ENCODE measurements at regions not wholly inside any gene's neighbourhood (a gene's known extent, or its start where the extent isn't known, plus 50 kb on each side); places are given as distances from the start of the nearest gene placed in this dataset.

- Histone ChIP-seq H3K4me3 (ENCODE audit: low read depth in 2 of 2, low read length in 2 of 2) (no peak overlapping the region), H3K27me3 (ENCODE audit: control insufficient read depth, insufficient read depth, low read length) (no peaks in the 10 kb centered on the region), H3K36me3 (ENCODE audit: control insufficient read depth, insufficient read depth, low read length) (no peaks in the 10 kb centered on the region), H3K27ac (ENCODE audit: low read length) (peak overlapping the region; percentile 72; the same call in 1 of the 2 replicates), H3K4me1 (ENCODE audit: control insufficient read depth, insufficient read depth, low read length) (peaks cover 19% of the 10 kb centered on the region), H3K9me3 (ENCODE audit: control insufficient read depth, insufficient read depth, low read depth, low read length) (no peaks in the 10 kb centered on the region)
- CTCF ChIA-PET = interaction anchor here (0.7 kb wide), 1 partner anchor 861 kb away, joined by 3 read pairs; no protein-coding TSS in a partner anchor
- TF ChIP-seq POLR2AphosphoS5 (IDR thresholded peaks at IDR 0.05; ENCODE audit: low read depth, low read length) = no peak
- TF ChIP-seq SIN3A (IDR thresholded peaks at IDR 0.05; ENCODE audit: borderline replicate concordance, insufficient read depth, low read depth, low read length) = no peak
- TF ChIP-seq, protein P1, sequence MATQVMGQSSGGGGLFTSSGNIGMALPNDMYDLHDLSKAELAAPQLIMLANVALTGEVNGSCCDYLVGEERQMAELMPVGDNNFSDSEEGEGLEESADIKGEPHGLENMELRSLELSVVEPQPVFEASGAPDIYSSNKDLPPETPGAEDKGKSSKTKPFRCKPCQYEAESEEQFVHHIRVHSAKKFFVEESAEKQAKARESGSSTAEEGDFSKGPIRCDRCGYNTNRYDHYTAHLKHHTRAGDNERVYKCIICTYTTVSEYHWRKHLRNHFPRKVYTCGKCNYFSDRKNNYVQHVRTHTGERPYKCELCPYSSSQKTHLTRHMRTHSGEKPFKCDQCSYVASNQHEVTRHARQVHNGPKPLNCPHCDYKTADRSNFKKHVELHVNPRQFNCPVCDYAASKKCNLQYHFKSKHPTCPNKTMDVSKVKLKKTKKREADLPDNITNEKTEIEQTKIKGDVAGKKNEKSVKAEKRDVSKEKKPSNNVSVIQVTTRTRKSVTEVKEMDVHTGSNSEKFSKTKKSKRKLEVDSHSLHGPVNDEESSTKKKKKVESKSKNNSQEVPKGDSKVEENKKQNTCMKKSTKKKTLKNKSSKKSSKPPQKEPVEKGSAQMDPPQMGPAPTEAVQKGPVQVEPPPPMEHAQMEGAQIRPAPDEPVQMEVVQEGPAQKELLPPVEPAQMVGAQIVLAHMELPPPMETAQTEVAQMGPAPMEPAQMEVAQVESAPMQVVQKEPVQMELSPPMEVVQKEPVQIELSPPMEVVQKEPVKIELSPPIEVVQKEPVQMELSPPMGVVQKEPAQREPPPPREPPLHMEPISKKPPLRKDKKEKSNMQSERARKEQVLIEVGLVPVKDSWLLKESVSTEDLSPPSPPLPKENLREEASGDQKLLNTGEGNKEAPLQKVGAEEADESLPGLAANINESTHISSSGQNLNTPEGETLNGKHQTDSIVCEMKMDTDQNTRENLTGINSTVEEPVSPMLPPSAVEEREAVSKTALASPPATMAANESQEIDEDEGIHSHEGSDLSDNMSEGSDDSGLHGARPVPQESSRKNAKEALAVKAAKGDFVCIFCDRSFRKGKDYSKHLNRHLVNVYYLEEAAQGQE (IDR thresholded peaks at IDR 0.05; ENCODE audit: insufficient read depth in 1 of 2, low read depth in 2 of 2, low read length in 1 of 2) = no peak
- TF ChIP-seq, protein P2, sequence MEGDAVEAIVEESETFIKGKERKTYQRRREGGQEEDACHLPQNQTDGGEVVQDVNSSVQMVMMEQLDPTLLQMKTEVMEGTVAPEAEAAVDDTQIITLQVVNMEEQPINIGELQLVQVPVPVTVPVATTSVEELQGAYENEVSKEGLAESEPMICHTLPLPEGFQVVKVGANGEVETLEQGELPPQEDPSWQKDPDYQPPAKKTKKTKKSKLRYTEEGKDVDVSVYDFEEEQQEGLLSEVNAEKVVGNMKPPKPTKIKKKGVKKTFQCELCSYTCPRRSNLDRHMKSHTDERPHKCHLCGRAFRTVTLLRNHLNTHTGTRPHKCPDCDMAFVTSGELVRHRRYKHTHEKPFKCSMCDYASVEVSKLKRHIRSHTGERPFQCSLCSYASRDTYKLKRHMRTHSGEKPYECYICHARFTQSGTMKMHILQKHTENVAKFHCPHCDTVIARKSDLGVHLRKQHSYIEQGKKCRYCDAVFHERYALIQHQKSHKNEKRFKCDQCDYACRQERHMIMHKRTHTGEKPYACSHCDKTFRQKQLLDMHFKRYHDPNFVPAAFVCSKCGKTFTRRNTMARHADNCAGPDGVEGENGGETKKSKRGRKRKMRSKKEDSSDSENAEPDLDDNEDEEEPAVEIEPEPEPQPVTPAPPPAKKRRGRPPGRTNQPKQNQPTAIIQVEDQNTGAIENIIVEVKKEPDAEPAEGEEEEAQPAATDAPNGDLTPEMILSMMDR (IDR thresholded peaks at IDR 0.05) = no peak
- TF ChIP-seq TCF7L2 (IDR thresholded peaks at IDR 0.05; ENCODE audit: low read depth, low read length) = no peak
- POLR2A ChIA-PET = no interaction called here
- DNase-seq (ENCODE audit: low read depth, low spot score) = no peak
- BruUV-seq (replicated peaks) = no TSS peak
- intact Hi-C loops (cut with micrococcal nuclease; ENCODE audit: unreplicated experiment) = no loop called here
- in situ Hi-C loops (cut with HindIII; ENCODE audit: low pct_unique_long_range_greater_than_20kb, low sequenced_read_pairs) = no loop called here
- ATAC-seq = no peak
These were observed 198.4 kb downstream of the ADAMTS15 start for GRCh38 chr11:130646881-130647280.

GRCh38 chr11:130647371-130647770 is 198.9 kb downstream of the ADAMTS15 start:
- in situ Hi-C loops (cut with HindIII; ENCODE audit: low pct_unique_long_range_greater_than_20kb, low sequenced_read_pairs) = no loop called here
- Histone ChIP-seq H3K27me3 (ENCODE audit: control insufficient read depth, insufficient read depth, low read length) (no peaks in the 10 kb centered on the region), H3K4me3 (ENCODE audit: low read depth in 2 of 2, low read length in 2 of 2) (no peak overlapping the region), H3K9me3 (ENCODE audit: control insufficient read depth, insufficient read depth, low read depth, low read length) (no peaks in the 10 kb centered on the region), H3K27ac (ENCODE audit: low read length) (peak overlapping the region; percentile 72; the same call in 1 of the 2 replicates), H3K36me3 (ENCODE audit: control insufficient read depth, insufficient read depth, low read length) (no peaks in the 10 kb centered on the region), H3K4me1 (ENCODE audit: control insufficient read depth, insufficient read depth, low read length) (peaks cover 20% of the 10 kb centered on the region)
- intact Hi-C loops (cut with micrococcal nuclease; ENCODE audit: unreplicated experiment) = no loop called here
- no TSS peak for BruUV-seq (replicated peaks)
- TF ChIP-seq, protein P1 (IDR thresholded peaks at IDR 0.05; ENCODE audit: insufficient read depth in 1 of 2, low read depth in 2 of 2, low read length in 1 of 2) = no peak
- TF ChIP-seq SIN3A (IDR thresholded peaks at IDR 0.05; ENCODE audit: borderline replicate concordance, insufficient read depth, low read depth, low read length) = no peak
- TF ChIP-seq, protein P2 (IDR thresholded peaks at IDR 0.05) = no peak
- TF ChIP-seq TCF7L2 (IDR thresholded peaks at IDR 0.05; ENCODE audit: low read depth, low read length) = no peak
- DNase-seq (ENCODE audit: low read depth, low spot score) (no peak), ATAC-seq (no peak)
- ChIA-PET POLR2A (no interaction called here), CTCF (interaction anchor here (0.7 kb wide), 1 partner anchor 862 kb away, joined by 3 read pairs; no protein-coding TSS in a partner anchor)

Data from Panc1 (cell line).